Stimulated activated naive CD8-positive, alpha-beta T cell treated with anti-CD3 and anti-CD28 coated beads, Interleukin-15, Interleukin-2, amounts not matched to agents 100 U/mL and 50 U/mL, for 24 hours (primary cell): ENCODE measurements at regions not wholly inside any gene's neighbourhood (a gene's known extent, or its start where the extent isn't known, plus 50 kb on each side); places are given as distances from the start of the nearest gene placed in this dataset.
"Not testable (repeated sequence)": the region's sequence is repeated elsewhere in the genome, so short reads cannot be mapped to it uniquely, and the experiment has no call there.

Experiments used
- ATAC-seq: fragments of 150-1000 bp; cut with Tn5 transposase; one replicate; pipeline ENCODE4 v1.10.0; 2021
- DNase-seq: peaks from one replicate; pipeline ENCODE4 v3.0.0; 2021

GRCh38 chr15:77896147-77897112, 181.1 kb downstream of the TBC1D2B start:
- not testable (repeated sequence) for ATAC-seq, DNase-seq

DNA sequence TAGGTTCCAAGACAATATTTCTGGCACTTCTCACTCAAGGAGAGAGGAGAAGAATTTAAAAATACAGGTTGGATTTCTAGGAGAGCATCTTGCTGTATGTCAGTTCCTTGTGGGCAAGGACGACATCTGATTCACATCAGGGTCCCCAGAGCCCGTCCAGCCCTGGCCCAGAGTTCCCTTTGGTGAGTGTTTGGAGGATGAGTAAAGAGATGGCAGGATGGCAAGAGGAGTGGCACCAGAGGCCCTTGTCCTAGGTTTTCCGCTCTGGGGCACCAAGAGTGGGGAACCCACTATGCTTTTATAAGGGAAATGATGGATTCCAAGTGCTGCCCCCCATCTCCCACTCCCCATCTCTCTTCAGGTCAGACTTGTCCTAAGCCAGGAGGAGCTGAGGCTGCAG, 181.8 kb downstream of the TBC1D2B start:
- ATAC-seq (no peak), DNase-seq (no peak)

- DNase-seq, ATAC-seq: not testable (repeated sequence)
Observed at GRCh38 chr15:77895145-77895544, 182.4 kb downstream of the TBC1D2B start.

DNA sequence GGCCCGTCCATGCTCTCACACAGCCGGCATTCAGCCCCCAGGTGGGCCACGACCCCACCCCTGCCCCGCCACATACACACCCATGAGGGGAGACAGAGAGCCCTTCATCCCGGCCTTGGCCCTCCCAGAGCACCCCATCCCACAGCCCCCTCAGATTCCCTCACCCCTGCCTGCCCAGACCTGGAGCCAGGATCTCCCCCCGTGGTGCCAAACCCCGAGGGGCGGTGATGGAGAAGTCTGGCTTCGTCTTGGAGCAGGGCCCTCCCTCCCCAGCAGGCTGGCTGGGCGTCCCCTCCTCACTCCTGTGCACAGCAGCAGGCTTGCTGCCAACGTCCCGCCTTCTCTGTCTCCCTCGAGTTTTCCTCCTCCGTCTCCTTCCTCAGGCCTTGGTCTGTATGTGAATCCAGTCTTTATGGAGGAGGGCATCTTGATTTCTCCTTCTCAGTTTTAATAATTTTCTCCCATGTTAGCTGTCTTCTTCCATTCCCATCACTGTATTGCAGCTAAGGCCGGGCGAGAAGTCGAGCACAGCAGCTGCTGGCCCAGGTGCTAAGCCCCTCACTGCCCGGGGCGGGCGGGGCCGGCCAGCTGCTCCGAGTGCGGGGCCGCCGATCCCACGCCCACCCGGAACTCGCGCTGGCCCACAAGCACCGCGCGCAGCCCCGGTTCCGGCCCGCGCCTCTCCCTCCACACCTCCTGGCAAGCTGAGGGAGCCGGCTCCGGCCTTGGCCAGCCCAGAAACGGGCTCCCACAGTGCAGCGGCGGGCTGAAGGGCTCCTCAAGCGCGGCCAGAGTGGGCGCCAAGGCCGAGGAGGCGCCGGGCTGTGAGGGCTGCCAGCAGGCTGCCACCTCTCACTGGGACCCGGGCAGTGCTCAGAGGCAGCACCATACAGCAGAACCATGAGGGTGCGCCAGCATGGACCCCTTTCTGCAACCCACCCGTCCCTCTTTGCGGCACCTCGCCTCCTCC, 183.6 kb downstream of the TBC1D2B start:
- not testable (repeated sequence) for DNase-seq, ATAC-seq

GRCh38 chr15:77893246-77893645, 184.3 kb downstream of the TBC1D2B start:
- ATAC-seq, DNase-seq: not testable (repeated sequence)

- DNase-seq (no peak), ATAC-seq (no peak)
Observed at GRCh38 chr15:77892335-77892734, 185.2 kb downstream of the TBC1D2B start.

- ATAC-seq, DNase-seq: not testable (repeated sequence)
Observed at GRCh38 chr15:77891862-77892261, 185.6 kb downstream of the TBC1D2B start.

GRCh38 chr15:77890911-77891801, 186.4 kb downstream of the TBC1D2B start:
- DNase-seq: not testable (repeated sequence)
- peak; percentile 20 for ATAC-seq

DNA sequence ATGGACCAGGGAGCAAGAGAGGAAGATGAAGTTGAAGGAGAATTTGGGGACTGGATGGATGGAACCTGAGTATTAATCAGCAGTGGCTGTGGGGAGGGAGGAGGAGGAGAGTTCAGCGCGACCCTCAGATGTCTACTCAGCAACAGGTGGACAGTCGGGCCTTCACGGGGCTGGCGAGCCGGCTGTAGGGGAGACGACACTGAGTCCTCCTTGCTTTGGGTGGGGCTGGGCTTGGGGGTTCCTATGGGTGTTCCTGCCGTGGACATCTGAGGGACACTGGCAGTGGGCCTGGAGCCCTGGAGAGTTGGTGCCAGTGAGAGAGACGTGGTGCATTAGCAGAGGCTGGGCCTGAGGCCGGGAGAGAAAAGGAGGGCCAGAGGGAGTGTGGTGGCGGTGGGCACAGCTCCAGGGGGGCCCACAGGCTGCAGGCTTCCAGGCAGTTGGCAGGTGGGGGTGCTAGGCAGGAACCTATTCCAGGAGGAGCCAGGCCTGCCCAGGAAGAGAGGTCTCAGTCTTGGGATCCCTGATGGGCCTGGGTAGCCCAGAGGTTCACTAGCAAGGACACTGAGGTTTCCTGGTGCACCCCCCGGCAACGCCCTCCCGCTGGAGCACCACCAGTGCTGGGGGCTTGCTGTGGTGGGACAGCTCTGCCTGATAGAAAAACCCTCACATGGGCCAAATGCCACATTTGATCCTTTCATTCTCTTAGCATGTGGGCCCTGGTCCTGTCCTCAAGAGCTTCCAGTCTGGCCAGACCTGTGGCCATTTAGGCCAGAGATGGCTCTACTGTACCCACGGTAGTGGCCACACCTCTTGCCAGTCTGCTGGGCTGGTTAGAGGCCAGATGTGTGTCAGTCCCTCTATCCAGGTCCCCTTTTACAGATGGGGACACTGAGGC, 187.4 kb downstream of the TBC1D2B start:
- not testable (repeated sequence) for ATAC-seq, DNase-seq

- DNase-seq: no peak
- no peak for ATAC-seq
Observed at GRCh38 chr15:77889009-77889806, 188.3 kb downstream of the TBC1D2B start.

DNA sequence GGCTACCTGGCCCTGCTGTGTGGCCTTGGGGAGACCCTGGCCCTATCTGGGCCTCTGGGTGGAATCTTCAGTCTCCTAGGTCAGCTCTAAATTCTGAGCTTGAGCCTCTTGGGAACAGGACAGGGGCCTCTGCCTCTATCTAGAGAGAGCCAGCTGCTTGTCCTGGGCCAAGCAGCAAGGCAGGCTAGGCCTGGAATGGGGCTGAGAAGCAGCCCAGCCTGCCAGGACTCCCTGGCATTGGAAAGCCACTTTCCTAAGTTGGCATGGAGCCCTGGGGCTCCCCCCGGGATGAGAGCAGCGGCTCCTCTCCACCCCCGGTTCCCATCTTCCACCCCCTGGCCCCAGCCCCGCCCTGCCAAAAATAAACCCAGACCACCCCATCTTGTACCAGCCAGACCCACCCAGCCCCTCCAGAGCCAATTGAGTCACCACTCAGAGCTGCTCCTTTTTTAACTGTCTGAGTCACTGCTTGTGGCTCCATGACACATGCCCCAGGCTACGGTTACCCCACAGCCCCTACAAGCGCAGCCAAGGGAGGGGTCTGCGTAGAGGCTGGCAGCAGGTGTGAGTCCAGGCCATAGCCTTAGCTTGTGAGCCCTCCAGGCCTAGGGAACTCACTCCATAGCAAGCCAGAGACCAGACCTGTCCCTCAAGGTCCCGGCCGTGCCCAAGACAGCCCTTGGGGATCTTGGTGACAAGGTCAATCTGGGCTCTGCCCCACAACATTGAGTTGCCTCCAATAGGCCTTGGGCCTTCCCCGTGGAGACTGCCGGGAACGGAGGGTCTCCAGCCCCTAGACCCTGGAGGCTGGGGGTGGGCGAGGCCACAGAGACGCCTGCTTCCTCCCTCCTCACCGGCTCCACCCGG, 189.7 kb downstream of the TBC1D2B start:
- ATAC-seq: peak; percentile 79
- not testable (repeated sequence) for DNase-seq

- ATAC-seq: no peak
- no peak for DNase-seq
Observed at GRCh38 chr15:77886805-77887448, 190.6 kb downstream of the TBC1D2B start.

DNA sequence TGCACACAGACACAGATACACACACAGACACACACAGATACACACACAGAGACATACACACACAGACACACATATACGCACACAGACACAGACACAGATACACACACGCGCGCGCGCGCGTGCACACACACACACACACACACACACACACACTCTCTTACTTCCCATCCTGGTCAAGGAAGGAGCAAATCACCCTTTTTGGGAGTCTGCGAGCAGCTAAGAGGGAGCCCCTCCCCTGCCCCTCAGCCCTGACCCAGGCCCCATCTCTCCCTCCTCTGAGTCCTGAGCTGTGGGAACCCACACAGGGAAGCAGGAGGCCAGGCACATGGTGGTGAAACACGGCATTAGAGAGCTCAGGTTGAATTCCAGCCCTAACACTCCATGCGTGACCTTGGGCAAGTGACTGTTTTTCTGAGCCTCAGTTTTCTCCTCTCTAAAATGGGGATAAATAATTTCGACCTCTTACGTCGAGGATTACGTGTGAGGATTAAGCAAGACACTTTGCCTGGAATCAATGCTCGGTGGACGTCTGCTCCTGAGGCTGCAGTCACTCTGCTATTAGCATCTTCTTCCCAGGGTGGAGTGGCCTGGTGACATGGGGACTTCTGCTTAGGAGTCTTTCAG, 191.5 kb downstream of the TBC1D2B start:
- ATAC-seq, DNase-seq: not testable (repeated sequence)

GRCh38 chr15:77883012-77883411, 194.5 kb downstream of the TBC1D2B start:
- ATAC-seq: not testable (repeated sequence)

GRCh38 chr15:77881950-77882349, 195.6 kb downstream of the TBC1D2B start:
- DNase-seq (no peak), ATAC-seq (no peak)

More at GRCh38 chr15:77883012-77883411, 194.5 kb downstream of the TBC1D2B start:
- not testable (repeated sequence) for DNase-seq

- not testable (repeated sequence) for ATAC-seq, DNase-seq
Observed at GRCh38 chr15:77881535-77881934, 196.0 kb downstream of the TBC1D2B start.

GRCh38 chr15:77879466-77879865, 198.0 kb downstream of the TBC1D2B start:
- not testable (repeated sequence) for DNase-seq, ATAC-seq
